ENCODE measurements at regions not wholly inside any gene's neighbourhood (a gene's known extent, or its start where the extent isn't known, plus 50 kb on each side); places are given as distances from the start of the nearest gene placed in this dataset.
"Not testable (repeated sequence)": the region's sequence is repeated elsewhere in the genome, so short reads cannot be mapped to it uniquely, and the experiment has no call there.

- no peaks in the 10 kb centered on the region for H3K27me3 ChIP-seq (replicated peaks)
- no peak for TF ChIP-seq CTCF (IDR thresholded peaks at IDR 0.05; ENCODE audit: low read depth, low read length, missing control alignments)
- no peak overlapping the region for H3K4me3 ChIP-seq (ENCODE audit: low read depth, low read length)
- H3K36me3 ChIP-seq (replicated peaks) = no peaks in the 10 kb centered on the region
- no peak for DNase-seq
- in situ Hi-C loops (cut with HindIII; ENCODE audit: low pct_ligation_motif_present, low sequenced_read_pairs) = no loop called here
- no peak overlapping the region for H3K27ac ChIP-seq
Measured at GRCh38 chr2:89837962-89838625, 1146.6 kb downstream of the RPIA start.

GRCh38 chr2:89840175-89840574 lies 1148.7 kb downstream of the RPIA start:
- H3K27ac ChIP-seq; H3K4me3 ChIP-seq (ENCODE audit: low read depth, low read length); H3K27me3 ChIP-seq (replicated peaks); in situ Hi-C loops (cut with HindIII; ENCODE audit: low pct_ligation_motif_present, low sequenced_read_pairs); DNase-seq; H3K36me3 ChIP-seq (replicated peaks): not testable (repeated sequence)

GRCh38 chr2:89840781-89841475 lies 1149.5 kb downstream of the RPIA start:
- H3K27me3 ChIP-seq (replicated peaks); H3K4me3 ChIP-seq (ENCODE audit: low read depth, low read length); DNase-seq; H3K27ac ChIP-seq; in situ Hi-C loops (cut with HindIII; ENCODE audit: low pct_ligation_motif_present, low sequenced_read_pairs); H3K36me3 ChIP-seq (replicated peaks): not testable (repeated sequence)

- in situ Hi-C loops (cut with HindIII; ENCODE audit: low pct_ligation_motif_present, low sequenced_read_pairs) = no loop called here
- no peak overlapping the region for H3K4me3 ChIP-seq (ENCODE audit: low read depth, low read length)
- no peak overlapping the region for H3K27ac ChIP-seq
- H3K27me3 ChIP-seq (replicated peaks) = no peaks in the 10 kb centered on the region
- TF ChIP-seq CTCF (IDR thresholded peaks at IDR 0.05; ENCODE audit: low read depth, low read length, missing control alignments) = no peak
- no peaks in the 10 kb centered on the region for H3K36me3 ChIP-seq (replicated peaks)
- no peak for DNase-seq
Measured at GRCh38 chr2:89841476-89841840, 1150.0 kb downstream of the RPIA start.

GRCh38 chr2:89842180-89842908 lies 1150.9 kb downstream of the RPIA start:
- in situ Hi-C loops (cut with HindIII; ENCODE audit: low pct_ligation_motif_present, low sequenced_read_pairs) = no loop called here
- no peak overlapping the region for H3K27ac ChIP-seq
- DNase-seq = no peak
- H3K4me3 ChIP-seq (ENCODE audit: low read depth, low read length) = no peak overlapping the region
- no peaks in the 10 kb centered on the region for H3K36me3 ChIP-seq (replicated peaks)
- no peaks in the 10 kb centered on the region for H3K27me3 ChIP-seq (replicated peaks)
- TF ChIP-seq CTCF (IDR thresholded peaks at IDR 0.05; ENCODE audit: low read depth, low read length, missing control alignments) = no peak

GRCh38 chr2:89844221-89844943 lies 1152.9 kb downstream of the RPIA start:
- in situ Hi-C loops (cut with HindIII; ENCODE audit: low pct_ligation_motif_present, low sequenced_read_pairs) = no loop called here
- TF ChIP-seq CTCF (IDR thresholded peaks at IDR 0.05; ENCODE audit: low read depth, low read length, missing control alignments) = no peak
- Histone ChIP-seq H3K4me3 (ENCODE audit: low read depth, low read length) (no peak overlapping the region), H3K36me3 (replicated peaks) (no peaks in the 10 kb centered on the region), H3K27ac (no peak overlapping the region), H3K27me3 (replicated peaks) (no peaks in the 10 kb centered on the region)
- no peak for DNase-seq

Data from brain microvascular endothelial cell (primary cell).